Cardiac fibroblast (primary cell): ENCODE measurements at regions not wholly inside any gene's neighbourhood (a gene's known extent, or its start where the extent isn't known, plus 50 kb on each side); places are given as distances from the start of the nearest gene placed in this dataset.

ENCODE experiments used
- DNase-seq, 2 donors: peaks; one replicate each; pipeline versions ENCODE4 v3.0.0 to v3.0.0-alpha.2; 2010; ENCODE audit warnings: low read depth in 2 of 2
- H3K4me3 ChIP-seq, 2 donors: replicated peaks in 1 of 2; 1 replicate in 1 of 2; 2 replicates in 1 of 2; pipeline ENCODE4 v1.5.1; 2011; ENCODE audit warnings: low read depth in 2 of 2, low read length in 2 of 2, mild to moderate bottlenecking in 2 of 2, moderate library complexity in 1 of 2
- CTCF ChIP-seq: IDR thresholded peaks from one replicate; pipeline ENCODE4 v1.5.1; 2011; ENCODE audit warnings: low read depth, mild to moderate bottlenecking, low read length, inconsistent platforms

GRCh38 chr10:78516756-78517155 lies 483.1 kb downstream of the RPS24 start:
- no peak overlapping the region for H3K4me3 ChIP-seq
- TF ChIP-seq CTCF, result no peak
- no peak for DNase-seq

- DNase-seq, result no peak
- no peak overlapping the region for H3K4me3 ChIP-seq
- TF ChIP-seq CTCF, result no peak
Observed at GRCh38 chr10:78518224-78518623, 484.6 kb downstream of the RPS24 start.

GRCh38 chr10:78520737-78521430 lies 487.2 kb downstream of the RPS24 start:
- peak; percentile 28 to 49 for DNase-seq
- H3K4me3 ChIP-seq, result no peak overlapping the region
- TF ChIP-seq CTCF, result peak; percentile 36

- TF ChIP-seq CTCF, result no peak
- no peak for DNase-seq
- H3K4me3 ChIP-seq, result no peak overlapping the region
Observed at GRCh38 chr10:78523453-78523852, 489.8 kb downstream of the RPS24 start.

- no peak for TF ChIP-seq CTCF
- no peak for DNase-seq
- H3K4me3 ChIP-seq, result no peak overlapping the region
Observed at GRCh38 chr10:78524342-78524741, 490.7 kb downstream of the RPS24 start.

- TF ChIP-seq CTCF, result no peak
- no peak for DNase-seq
- no peak overlapping the region for H3K4me3 ChIP-seq
Observed at GRCh38 chr10:78524941-78525340, 491.3 kb downstream of the RPS24 start.

- no peak for TF ChIP-seq CTCF
- no peak overlapping the region for H3K4me3 ChIP-seq
- DNase-seq, result no peak
Observed at GRCh38 chr10:78526347-78526746, 492.7 kb downstream of the RPS24 start.
